Colonic mucosa (tissue), 4 donors: ENCODE measurements at regions not wholly inside any gene's neighbourhood (a gene's known extent, or its start where the extent isn't known, plus 50 kb on each side); places are given as distances from the start of the nearest gene placed in this dataset.

Experiments
- DNase-seq: peaks from one replicate; pipeline ENCODE4 v3.0.0-alpha.2; 2020
- H3K27ac ChIP-seq: fragments of 200-600 bp; one replicate; pipeline ENCODE4 v1.8.0; 2021
- H3K27me3 ChIP-seq: fragments of 200-600 bp; one replicate; pipeline ENCODE4 v1.8.0; 2021
- H3K36me3 ChIP-seq: fragments of 200-600 bp; one replicate; pipeline ENCODE4 v1.8.0; 2021
- H3K4me1 ChIP-seq: fragments of 200-600 bp; one replicate; pipeline ENCODE4 v1.8.0; 2021; ENCODE audit warnings: mild to moderate bottlenecking
- H3K4me3 ChIP-seq: fragments of 200-600 bp; one replicate; pipeline ENCODE4 v1.8.0; 2021
- H3K9ac ChIP-seq, 2 donors: one replicate each; pipeline ENCODE4 v1.7.0; 2013; ENCODE audit warnings: control low read depth in 2 of 2, low read depth in 2 of 2, low read length in 2 of 2
- H3K9me3 ChIP-seq: fragments of 200-600 bp; one replicate; pipeline ENCODE4 v1.8.0; 2021
- CTCF ChIP-seq: fragments of 200-600 bp; IDR thresholded peaks from one replicate; pipeline ENCODE4 v1.8.0; 2022; ENCODE audit warnings: antibody characterized with exemption, mild to moderate bottlenecking
- intact Hi-C: fragments of 100-400 bp; cut with DNase I; formaldehyde crosslinking; loops from one replicate; pipeline ENCODE4 v1.14.1; 2022
- donor health status: healthy.
- donor health status: DM: no; HTN: no; CAD: no.
- donor health status: DM: no; HTN: no; CAD: no.

GRCh38 chr4:117610706-117611308 is 423.5 kb upstream of the NDST3 start:
- H3K4me3 ChIP-seq: no peak overlapping the region
- no peaks in the 10 kb centered on the region for H3K9me3 ChIP-seq
- intact Hi-C loops: no loop called here
- H3K9ac ChIP-seq: no peak overlapping the region
- no peak for TF ChIP-seq CTCF
- H3K36me3 ChIP-seq: no peaks in the 10 kb centered on the region
- H3K4me1 ChIP-seq: no peaks in the 10 kb centered on the region
- no peak overlapping the region for H3K27ac ChIP-seq
- DNase-seq: no peak
- H3K27me3 ChIP-seq: no peaks in the 10 kb centered on the region

- Histone ChIP-seq H3K27me3 (no peaks in the 10 kb centered on the region), H3K9me3 (no peaks in the 10 kb centered on the region), H3K27ac (no peak overlapping the region), H3K36me3 (no peaks in the 10 kb centered on the region), H3K4me1 (no peaks in the 10 kb centered on the region), H3K4me3 (no peak overlapping the region), H3K9ac (no peak overlapping the region)
- no peak for DNase-seq
- TF ChIP-seq CTCF: no peak
- intact Hi-C loops: no loop called here
These were observed 412.6 kb upstream of the NDST3 start for GRCh38 chr4:117621673-117622072.

GRCh38 chr4:117623326-117623725 is 411.0 kb upstream of the NDST3 start:
- H3K27me3 ChIP-seq: no peaks in the 10 kb centered on the region
- intact Hi-C loops: no loop called here

GRCh38 chr4:117626664-117627063 is 407.6 kb upstream of the NDST3 start:
- Histone ChIP-seq H3K27ac (no peak overlapping the region), H3K4me1 (no peaks in the 10 kb centered on the region), H3K36me3 (no peaks in the 10 kb centered on the region), H3K9me3 (no peaks in the 10 kb centered on the region), H3K9ac (no peak overlapping the region), H3K4me3 (no peak overlapping the region), H3K27me3 (no peaks in the 10 kb centered on the region)
- no peak for DNase-seq
- intact Hi-C loops: no loop called here
- no peak for TF ChIP-seq CTCF

More at GRCh38 chr4:117623326-117623725, 411.0 kb upstream of the NDST3 start:
- no peak for TF ChIP-seq CTCF
- DNase-seq: no peak
- H3K4me3 ChIP-seq: no peak overlapping the region
- H3K4me1 ChIP-seq: no peaks in the 10 kb centered on the region
- no peak overlapping the region for H3K27ac ChIP-seq
- H3K9me3 ChIP-seq: no peaks in the 10 kb centered on the region
- no peak overlapping the region for H3K9ac ChIP-seq
- H3K36me3 ChIP-seq: no peaks in the 10 kb centered on the region

- no peak overlapping the region for H3K4me3 ChIP-seq
- no peaks in the 10 kb centered on the region for H3K27me3 ChIP-seq
- intact Hi-C loops: no loop called here
- no peak for TF ChIP-seq CTCF
- H3K4me1 ChIP-seq: no peaks in the 10 kb centered on the region
- no peaks in the 10 kb centered on the region for H3K9me3 ChIP-seq
- no peak overlapping the region for H3K27ac ChIP-seq
- no peaks in the 10 kb centered on the region for H3K36me3 ChIP-seq
- DNase-seq: no peak
- H3K9ac ChIP-seq: no peak overlapping the region
These were observed 399.6 kb upstream of the NDST3 start for GRCh38 chr4:117634716-117635115.
